ENCODE measurements at regions not wholly inside any gene's neighbourhood (a gene's known extent, or its start where the extent isn't known, plus 50 kb on each side); places are given as distances from the start of the nearest gene placed in this dataset.

GRCh38 chr15:100829457-100829856 lies 50.2 kb upstream of the ALDH1A3 start:
- DNase-seq, result no peak

Measured in DMS153 (cell line).